HFF-Myc (cell line): ENCODE measurements at regions not wholly inside any gene's neighbourhood (a gene's known extent, or its start where the extent isn't known, plus 50 kb on each side); places are given as distances from the start of the nearest gene placed in this dataset.

Source experiments
- DNase-seq: peaks from one replicate; pipeline ENCODE4 v3.0.0-alpha.2; 2011; ENCODE audit warnings: low read depth; ENCODE audit errors: extremely low read depth
- H3K4me3 ChIP-seq: replicated peaks from 2 replicates; pipeline ENCODE4 v1.5.1; 2011; ENCODE audit warnings: low read depth, mild to moderate bottlenecking, control low read depth, low read length
- TF ChIP-seq, protein P1 (sequence below): IDR thresholded peaks from 2 replicates; pipeline ENCODE4 v1.5.1; 2012; ENCODE audit warnings: mild to moderate bottlenecking, low read depth, low read length, control low read depth; ENCODE audit errors: missing control alignments

DNA sequence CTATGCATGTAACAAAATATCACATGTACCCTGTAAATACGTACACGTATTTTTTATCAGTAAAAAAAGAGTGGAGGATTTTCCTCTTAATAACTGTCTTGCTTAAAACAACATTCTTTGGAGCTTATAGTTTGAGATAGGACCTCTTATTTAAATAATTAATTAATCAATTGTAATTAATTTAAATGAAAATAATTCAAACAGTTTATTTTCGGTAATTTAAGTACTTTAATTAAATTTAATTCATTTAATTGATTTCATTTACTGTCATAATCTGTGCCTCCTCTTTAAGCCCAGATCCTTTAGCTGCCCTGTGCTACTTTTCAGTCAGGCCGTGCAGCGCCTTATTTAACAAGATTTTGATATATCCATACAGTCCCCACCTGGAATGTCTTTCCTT is 427.0 kb downstream of the HLX start:
- no peak for DNase-seq
- H3K4me3 ChIP-seq, result no peak overlapping the region
- TF ChIP-seq, protein P1, sequence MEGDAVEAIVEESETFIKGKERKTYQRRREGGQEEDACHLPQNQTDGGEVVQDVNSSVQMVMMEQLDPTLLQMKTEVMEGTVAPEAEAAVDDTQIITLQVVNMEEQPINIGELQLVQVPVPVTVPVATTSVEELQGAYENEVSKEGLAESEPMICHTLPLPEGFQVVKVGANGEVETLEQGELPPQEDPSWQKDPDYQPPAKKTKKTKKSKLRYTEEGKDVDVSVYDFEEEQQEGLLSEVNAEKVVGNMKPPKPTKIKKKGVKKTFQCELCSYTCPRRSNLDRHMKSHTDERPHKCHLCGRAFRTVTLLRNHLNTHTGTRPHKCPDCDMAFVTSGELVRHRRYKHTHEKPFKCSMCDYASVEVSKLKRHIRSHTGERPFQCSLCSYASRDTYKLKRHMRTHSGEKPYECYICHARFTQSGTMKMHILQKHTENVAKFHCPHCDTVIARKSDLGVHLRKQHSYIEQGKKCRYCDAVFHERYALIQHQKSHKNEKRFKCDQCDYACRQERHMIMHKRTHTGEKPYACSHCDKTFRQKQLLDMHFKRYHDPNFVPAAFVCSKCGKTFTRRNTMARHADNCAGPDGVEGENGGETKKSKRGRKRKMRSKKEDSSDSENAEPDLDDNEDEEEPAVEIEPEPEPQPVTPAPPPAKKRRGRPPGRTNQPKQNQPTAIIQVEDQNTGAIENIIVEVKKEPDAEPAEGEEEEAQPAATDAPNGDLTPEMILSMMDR, result no peak

DNA sequence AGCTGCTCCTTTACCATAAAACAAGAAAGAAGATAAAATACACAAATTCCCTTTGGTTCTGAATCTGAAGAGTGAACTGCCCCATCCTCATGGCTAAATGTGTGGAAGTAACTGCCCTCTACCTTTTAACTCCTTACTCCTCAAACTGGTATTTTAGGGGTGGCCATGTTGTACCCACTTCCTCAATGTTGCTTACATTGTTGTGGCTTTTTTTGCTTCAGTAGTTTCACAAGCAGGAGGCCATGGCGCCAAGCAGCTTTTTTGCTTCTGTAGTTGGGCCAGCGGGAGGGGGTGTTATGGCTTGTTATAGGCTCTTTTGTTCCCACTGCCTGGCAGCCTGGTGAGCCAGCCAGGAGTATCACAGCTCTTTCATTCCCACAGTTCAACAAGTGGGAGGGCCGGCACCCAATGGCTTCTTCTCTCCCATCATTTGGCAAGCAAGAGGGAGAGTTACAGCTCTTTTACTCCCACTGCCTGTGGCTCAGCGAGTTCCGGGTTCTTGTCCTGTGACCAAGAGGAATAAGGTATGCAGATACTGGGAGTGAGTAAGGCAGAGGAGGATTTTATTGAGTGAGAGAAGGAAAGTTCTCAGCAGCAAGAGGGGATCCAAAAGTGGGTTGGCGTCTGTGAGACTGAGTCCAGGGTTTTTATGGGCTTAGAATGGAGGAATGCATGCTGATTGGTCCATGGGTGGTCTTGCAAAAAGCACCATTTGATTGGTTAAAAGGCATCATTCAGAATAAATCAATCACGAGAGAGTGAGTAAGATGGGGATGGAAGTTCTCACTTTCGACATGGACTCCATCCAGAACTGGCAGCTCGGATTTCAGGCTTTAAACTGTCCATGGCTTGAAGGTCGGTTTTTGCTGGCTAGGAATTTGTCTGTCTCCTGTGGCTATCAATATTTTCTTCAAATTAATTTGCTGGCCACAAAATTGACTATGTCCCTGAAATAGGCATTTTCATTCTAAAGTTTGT is 429.6 kb downstream of the HLX start:
- no peak for DNase-seq
- TF ChIP-seq, protein P1, result no peak

DNA sequence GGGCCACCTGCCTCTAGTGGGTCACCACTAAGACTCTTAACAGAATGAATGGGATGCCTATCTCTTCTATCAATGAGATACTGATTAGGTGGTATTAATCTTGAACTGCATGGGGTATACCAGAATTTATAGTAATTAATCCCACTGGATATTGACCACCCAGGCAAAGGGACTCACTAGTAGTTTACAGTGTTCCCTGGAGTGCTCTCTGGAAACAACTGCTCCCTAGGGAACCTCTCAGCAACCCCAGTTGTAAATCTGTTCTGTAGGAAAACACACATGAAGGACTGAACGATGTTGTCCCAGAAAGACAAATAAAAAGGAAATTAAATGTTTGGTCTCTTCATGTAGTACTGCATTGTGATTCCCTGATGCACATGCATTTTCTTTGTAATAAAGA is 430.5 kb downstream of the HLX start:
- no peak overlapping the region for H3K4me3 ChIP-seq
- TF ChIP-seq, protein P1, result no peak

More for the DNA sequence above, 429.6 kb downstream of the HLX start:
- no peak overlapping the region for H3K4me3 ChIP-seq

DNA sequence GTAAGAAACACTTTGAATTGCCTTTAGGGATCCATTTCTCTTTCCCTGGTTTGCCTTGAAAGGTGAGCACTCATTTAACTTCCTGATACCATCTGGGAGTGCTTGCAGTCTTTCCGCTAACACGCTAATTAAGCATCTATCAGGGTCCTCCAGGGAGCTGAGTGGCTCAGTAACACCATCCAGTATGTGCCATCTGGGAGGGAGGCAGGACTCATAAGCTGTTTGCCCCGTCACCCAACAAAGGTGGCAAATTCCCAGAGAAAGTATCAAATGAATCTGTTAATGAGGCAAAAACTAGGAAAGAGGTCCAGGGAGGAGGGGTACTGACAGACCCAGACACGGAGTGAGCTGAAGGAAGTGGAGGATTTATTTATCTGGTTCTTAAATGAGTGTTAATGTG is 430.9 kb downstream of the HLX start:
- H3K4me3 ChIP-seq, result no peak overlapping the region
- TF ChIP-seq, protein P1, result no peak
- DNase-seq, result no peak

More for the DNA sequence above, 430.5 kb downstream of the HLX start:
- no peak for DNase-seq

DNA sequence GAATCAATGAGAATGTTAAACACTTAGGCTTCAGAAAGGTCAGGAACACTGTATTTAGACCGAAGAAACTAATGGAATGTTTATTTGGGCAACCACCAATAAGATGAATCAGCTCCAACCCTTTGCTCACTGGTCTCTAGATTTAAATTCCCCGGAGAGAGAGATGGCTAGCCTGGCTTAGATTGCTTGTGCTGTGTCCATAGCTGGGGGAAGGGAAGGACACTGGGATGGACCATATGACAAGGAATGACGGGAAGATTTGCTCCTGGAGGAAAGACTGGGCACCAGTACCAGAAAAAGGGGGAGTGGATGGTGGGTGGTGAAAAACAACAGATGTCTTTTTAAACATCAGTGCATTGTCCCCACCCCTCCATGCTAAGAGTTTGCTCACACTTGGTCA is 426.6 kb downstream of the DUSP10 start:
- no peak overlapping the region for H3K4me3 ChIP-seq
- peak; percentile 48 for DNase-seq
- TF ChIP-seq, protein P1, result no peak

DNA sequence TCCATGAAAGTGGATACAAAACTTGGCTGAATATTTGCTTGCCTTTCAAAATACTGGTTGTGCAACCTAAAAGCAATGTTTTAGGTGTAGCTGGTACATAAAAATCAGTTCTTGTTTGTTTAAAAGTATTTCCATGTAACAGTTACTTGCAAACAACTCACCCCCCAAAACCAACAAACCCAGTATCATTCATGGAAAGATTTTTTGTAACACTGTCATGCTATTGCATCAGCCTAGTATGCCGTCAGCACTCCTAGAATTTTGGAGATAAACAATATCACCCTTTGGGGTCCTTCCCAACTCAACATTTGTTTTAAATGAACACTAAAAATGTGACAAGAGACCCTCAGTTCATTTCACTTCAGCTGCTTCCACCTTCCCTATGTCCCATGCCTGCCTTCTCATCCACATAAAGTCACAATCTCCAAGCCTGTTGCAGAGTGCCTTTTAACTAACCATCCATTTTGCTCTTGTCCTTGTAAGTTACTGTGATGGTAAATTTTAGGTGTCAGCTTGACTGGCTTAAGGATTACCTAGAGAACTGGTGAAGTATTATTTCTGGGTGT is 425.3 kb downstream of the DUSP10 start:
- no peak overlapping the region for H3K4me3 ChIP-seq
- no peak for DNase-seq
- TF ChIP-seq, protein P1, result no peak
